DND-41 (cell line): ENCODE measurements at regions not wholly inside any gene's neighbourhood (a gene's known extent, or its start where the extent isn't known, plus 50 kb on each side); places are given as distances from the start of the nearest gene placed in this dataset.

Experiments used
- ATAC-seq: fragments of 200-7000 bp; cut with Tn5 transposase; 3 replicates; pipeline ENCODE4 v1.9.1; 2021; ENCODE audit warnings: low read depth; ENCODE audit not compliant: insufficient read depth
- DNase-seq: peaks from one replicate; pipeline ENCODE4 v3.0.0-alpha.2; 2020
- H2AFZ ChIP-seq: 2 replicates; pipeline ENCODE4 v1.6.0; 2012; ENCODE audit warnings: low read depth, low read length
- H3K27ac ChIP-seq: 2 replicates; pipeline ENCODE4 v1.5.1; 2012; ENCODE audit warnings: low read length, inconsistent platforms
- H3K27me3 ChIP-seq: fragments of 200-600 bp; sonication (generic); 2 replicates; pipeline ENCODE4 v1.6.0; 2012; ENCODE audit warnings: low read length, mild to moderate bottlenecking, inconsistent platforms; ENCODE audit not compliant: insufficient read depth, poor library complexity
- H3K36me3 ChIP-seq: 2 replicates; pipeline ENCODE4 v1.5.1; 2012; ENCODE audit warnings: low read length, inconsistent platforms; ENCODE audit not compliant: insufficient read depth
- H3K4me1 ChIP-seq: 2 replicates; pipeline ENCODE4 v1.5.1; 2012; ENCODE audit warnings: mild to moderate bottlenecking, low read length; ENCODE audit not compliant: insufficient read depth
- H3K4me2 ChIP-seq: 2 replicates; pipeline ENCODE4 v1.6.0; 2012; ENCODE audit warnings: mild to moderate bottlenecking, moderate library complexity, low read length, inconsistent platforms; ENCODE audit not compliant: insufficient read depth
- H3K4me3 ChIP-seq, 2 experiments: fragments of 200-600 bp in 1 of 2; shearing (Covaris generic) in 1 of 2; 2 replicates each; pipeline ENCODE4 v1.5.1; 2012 to 2016; ENCODE audit warnings: inconsistent platforms in 2 of 2, low read length in 2 of 2, mild to moderate bottlenecking in 2 of 2, low read depth in 1 of 2, moderate library complexity in 1 of 2
- H3K79me2 ChIP-seq: 2 replicates; pipeline ENCODE4 v1.6.0; 2012; ENCODE audit warnings: low read length, inconsistent platforms; ENCODE audit not compliant: insufficient read depth
- H3K9ac ChIP-seq: 2 replicates; pipeline ENCODE4 v1.6.0; 2012; ENCODE audit warnings: low read depth, mild to moderate bottlenecking, inconsistent platforms, low read length, moderate library complexity
- H3K9me3 ChIP-seq: 2 replicates; pipeline ENCODE4 v1.5.1; 2012; ENCODE audit warnings: low read length, moderate library complexity, mild to moderate bottlenecking, inconsistent platforms; ENCODE audit not compliant: insufficient read depth, severe bottlenecking
- H4K20me1 ChIP-seq: 2 replicates; pipeline ENCODE4 v1.6.0; 2012; ENCODE audit warnings: low read length; ENCODE audit not compliant: insufficient read depth
- EZH2 ChIP-seq: IDR thresholded peaks from 3 replicates; pipeline ENCODE4 v1.6.1; 2012; ENCODE audit warnings: borderline replicate concordance, low read depth, mild to moderate bottlenecking, moderate library complexity, low read length, inconsistent platforms; ENCODE audit not compliant: severe bottlenecking
- TF ChIP-seq, protein P1 (sequence below): IDR thresholded peaks from 2 replicates; pipeline ENCODE4 v1.5.1; 2012; ENCODE audit warnings: borderline replicate concordance, low read length, moderate library complexity, mild to moderate bottlenecking; ENCODE audit not compliant: poor library complexity, severe bottlenecking; ENCODE audit errors: extremely low read depth

DNA sequence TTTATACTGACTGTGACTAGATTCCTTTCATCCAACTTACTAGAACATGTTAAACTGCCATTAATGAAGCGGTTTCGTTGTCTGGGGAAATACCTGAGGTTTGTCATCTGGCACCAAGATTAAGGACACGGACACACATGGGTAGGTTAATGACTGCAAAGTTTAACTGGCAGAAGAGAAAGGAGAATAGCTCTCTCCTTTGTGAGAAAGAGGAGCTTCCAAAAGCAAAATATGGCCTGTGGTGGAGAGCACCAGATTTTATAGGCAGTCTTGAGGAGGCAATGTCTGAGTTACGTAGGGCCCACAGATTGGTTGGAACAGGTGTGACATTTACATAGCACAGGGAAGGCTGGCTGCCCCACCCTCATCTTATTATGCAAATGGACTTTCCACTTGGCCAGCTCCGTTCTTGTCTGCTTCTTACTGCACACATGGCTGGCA is 1193.0 kb upstream of the CELF2 start:
- no peak overlapping the region for H3K9ac ChIP-seq
- H3K27me3 ChIP-seq: no peaks in the 10 kb centered on the region
- no peaks in the 10 kb centered on the region for H3K9me3 ChIP-seq
- no peaks in the 10 kb centered on the region for H3K36me3 ChIP-seq
- H3K4me3 ChIP-seq: no peak overlapping the region
- DNase-seq (no peak), ATAC-seq (no peak)
- no peak overlapping the region for H2AFZ ChIP-seq
- H3K4me2 ChIP-seq: no peak overlapping the region
- TF ChIP-seq, protein P1, sequence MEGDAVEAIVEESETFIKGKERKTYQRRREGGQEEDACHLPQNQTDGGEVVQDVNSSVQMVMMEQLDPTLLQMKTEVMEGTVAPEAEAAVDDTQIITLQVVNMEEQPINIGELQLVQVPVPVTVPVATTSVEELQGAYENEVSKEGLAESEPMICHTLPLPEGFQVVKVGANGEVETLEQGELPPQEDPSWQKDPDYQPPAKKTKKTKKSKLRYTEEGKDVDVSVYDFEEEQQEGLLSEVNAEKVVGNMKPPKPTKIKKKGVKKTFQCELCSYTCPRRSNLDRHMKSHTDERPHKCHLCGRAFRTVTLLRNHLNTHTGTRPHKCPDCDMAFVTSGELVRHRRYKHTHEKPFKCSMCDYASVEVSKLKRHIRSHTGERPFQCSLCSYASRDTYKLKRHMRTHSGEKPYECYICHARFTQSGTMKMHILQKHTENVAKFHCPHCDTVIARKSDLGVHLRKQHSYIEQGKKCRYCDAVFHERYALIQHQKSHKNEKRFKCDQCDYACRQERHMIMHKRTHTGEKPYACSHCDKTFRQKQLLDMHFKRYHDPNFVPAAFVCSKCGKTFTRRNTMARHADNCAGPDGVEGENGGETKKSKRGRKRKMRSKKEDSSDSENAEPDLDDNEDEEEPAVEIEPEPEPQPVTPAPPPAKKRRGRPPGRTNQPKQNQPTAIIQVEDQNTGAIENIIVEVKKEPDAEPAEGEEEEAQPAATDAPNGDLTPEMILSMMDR: no peak
- no peak for TF ChIP-seq EZH2
- no peaks in the 10 kb centered on the region for H3K79me2 ChIP-seq
- H4K20me1 ChIP-seq: no peaks in the 10 kb centered on the region
- H3K4me1 ChIP-seq: no peaks in the 10 kb centered on the region
- no peak overlapping the region for H3K27ac ChIP-seq

DNA sequence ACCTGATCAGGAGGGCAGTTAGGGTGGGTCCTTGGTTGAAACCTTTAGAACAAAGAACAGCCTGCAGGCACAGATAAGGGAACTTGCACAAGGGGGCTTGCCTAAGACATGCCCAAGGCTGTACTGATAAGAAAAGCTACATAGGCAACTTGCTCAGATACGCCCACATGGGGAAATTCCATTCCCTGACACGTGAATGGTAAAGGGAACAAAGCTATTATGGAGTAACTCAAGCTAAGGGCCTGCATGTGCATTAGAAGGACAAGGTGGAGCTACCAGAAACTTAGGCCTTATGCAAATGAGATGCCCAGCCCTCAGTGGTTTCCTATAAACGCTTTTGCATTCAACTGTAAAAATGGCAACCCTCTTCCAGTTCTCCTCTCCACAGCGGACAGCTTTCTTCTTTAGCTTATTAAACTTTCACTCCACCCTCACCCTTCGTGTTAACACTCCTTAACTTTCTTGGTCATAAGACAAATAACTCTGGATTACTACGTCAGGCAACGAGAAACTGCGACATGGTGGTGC is 1192.1 kb upstream of the CELF2 start:
- Histone ChIP-seq H3K4me2 (no peak overlapping the region), H3K79me2 (no peaks in the 10 kb centered on the region), H3K4me3 (no peak overlapping the region), H4K20me1 (no peaks in the 10 kb centered on the region), H3K36me3 (no peaks in the 10 kb centered on the region), H2AFZ (no peak overlapping the region), H3K9ac (no peak overlapping the region), H3K27ac (no peak overlapping the region), H3K9me3 (no peaks in the 10 kb centered on the region), H3K4me1 (no peaks in the 10 kb centered on the region), H3K27me3 (no peaks in the 10 kb centered on the region)
- ATAC-seq (no peak), DNase-seq (no peak)
- TF ChIP-seq EZH2: no peak
- TF ChIP-seq, protein P1: no peak

DNA sequence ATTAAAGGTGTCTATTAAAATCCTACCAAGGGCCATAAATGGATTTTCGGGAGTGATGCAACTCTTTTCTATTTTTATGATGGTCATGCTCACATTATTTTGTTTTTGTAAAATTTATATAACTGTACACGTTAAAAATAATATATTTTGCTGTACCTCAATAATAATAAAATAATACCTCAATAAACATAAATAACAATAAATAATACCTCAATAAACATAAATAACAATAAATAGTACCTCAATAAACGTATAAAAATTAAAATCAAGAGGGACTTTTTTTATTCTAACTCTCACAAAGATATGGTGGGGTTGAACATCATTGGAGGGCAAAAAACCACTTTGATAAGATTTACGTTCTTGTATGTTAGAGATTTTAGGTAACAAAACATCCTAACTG is 1189.6 kb upstream of the CELF2 start:
- Histone ChIP-seq H3K27me3 (no peaks in the 10 kb centered on the region), H3K9me3 (no peaks in the 10 kb centered on the region), H4K20me1 (no peaks in the 10 kb centered on the region), H3K27ac (no peak overlapping the region), H3K36me3 (no peaks in the 10 kb centered on the region), H3K9ac (no peak overlapping the region), H3K4me1 (no peaks in the 10 kb centered on the region), H3K4me3 (no peak overlapping the region), H3K79me2 (no peaks in the 10 kb centered on the region), H2AFZ (no peak overlapping the region), H3K4me2 (no peak overlapping the region)
- ATAC-seq: no peak
- no peak for DNase-seq
- TF ChIP-seq EZH2: no peak
- TF ChIP-seq, protein P1: no peak

DNA sequence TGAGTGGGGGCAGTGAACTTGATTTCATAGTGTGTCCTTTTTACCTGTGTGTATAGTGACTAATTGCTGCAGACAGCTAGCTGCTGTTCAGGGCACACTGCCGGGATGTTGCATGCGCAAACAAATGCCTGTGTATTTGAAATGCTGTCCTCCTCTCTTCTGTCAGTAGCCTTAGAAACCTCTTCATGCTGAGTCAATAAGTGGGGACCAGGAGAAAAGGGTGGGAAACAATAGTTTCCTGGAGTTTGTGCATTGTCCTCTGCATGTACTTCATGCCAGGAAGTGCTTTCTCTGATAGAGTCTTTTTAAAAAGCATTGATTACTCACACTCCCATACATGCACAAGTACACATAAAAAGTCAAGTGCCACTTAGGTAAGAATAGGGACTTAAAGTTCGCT is 1183.7 kb upstream of the CELF2 start:
- Histone ChIP-seq H3K4me2 (no peak overlapping the region), H3K9ac (no peak overlapping the region), H4K20me1 (no peaks in the 10 kb centered on the region), H3K9me3 (no peaks in the 10 kb centered on the region), H3K27ac (no peak overlapping the region), H3K79me2 (no peaks in the 10 kb centered on the region), H2AFZ (no peak overlapping the region), H3K36me3 (no peaks in the 10 kb centered on the region), H3K27me3 (no peaks in the 10 kb centered on the region), H3K4me3 (no peak overlapping the region), H3K4me1 (no peaks in the 10 kb centered on the region)
- DNase-seq (no peak), ATAC-seq (no peak)
- TF ChIP-seq, protein P1: no peak
- TF ChIP-seq EZH2: no peak
